ENCODE measurements at regions not wholly inside any gene's neighbourhood (a gene's known extent, or its start where the extent isn't known, plus 50 kb on each side); places are given as distances from the start of the nearest gene placed in this dataset.

DNA sequence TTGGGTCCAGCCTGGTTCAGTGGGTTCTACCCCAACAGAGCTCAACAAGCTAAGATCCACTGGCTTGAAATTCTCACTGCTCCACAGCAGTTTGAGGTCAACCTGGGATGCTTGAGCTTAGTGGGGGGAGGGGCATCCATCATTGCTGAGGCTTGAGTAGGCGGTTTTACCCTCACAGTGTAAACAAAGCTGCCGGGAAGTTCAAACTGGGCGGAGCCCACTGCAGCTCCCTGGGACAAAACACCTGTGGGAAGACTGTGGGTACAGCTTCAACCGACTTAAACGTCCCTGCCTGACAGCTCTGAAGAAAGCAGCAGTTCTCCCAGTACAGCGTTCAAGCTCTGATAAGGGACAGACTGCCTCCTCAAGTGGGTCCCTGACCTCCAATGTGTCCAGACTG, 1161.9 kb downstream of the UQCRFS1 start:
- TF ChIP-seq CTCF (IDR thresholded peaks at IDR 0.05) (no peak), POLR2AphosphoS5 (IDR thresholded peaks at IDR 0.05; ENCODE audit: insufficient read depth in 1 of 2, low read depth in 1 of 2) (no peak)

Data from vagina (tissue), 2 donors.